ENCODE measurements at regions not wholly inside any gene's neighbourhood (a gene's known extent, or its start where the extent isn't known, plus 50 kb on each side); places are given as distances from the start of the nearest gene placed in this dataset.
A peak's percentile ranks its signal among the peaks of the same experiment; 100 is the strongest.

GRCh38 chr11:15819679-15820286, 536.6 kb downstream of the SOX6 start (continued):
- TF ChIP-seq, protein P1, sequence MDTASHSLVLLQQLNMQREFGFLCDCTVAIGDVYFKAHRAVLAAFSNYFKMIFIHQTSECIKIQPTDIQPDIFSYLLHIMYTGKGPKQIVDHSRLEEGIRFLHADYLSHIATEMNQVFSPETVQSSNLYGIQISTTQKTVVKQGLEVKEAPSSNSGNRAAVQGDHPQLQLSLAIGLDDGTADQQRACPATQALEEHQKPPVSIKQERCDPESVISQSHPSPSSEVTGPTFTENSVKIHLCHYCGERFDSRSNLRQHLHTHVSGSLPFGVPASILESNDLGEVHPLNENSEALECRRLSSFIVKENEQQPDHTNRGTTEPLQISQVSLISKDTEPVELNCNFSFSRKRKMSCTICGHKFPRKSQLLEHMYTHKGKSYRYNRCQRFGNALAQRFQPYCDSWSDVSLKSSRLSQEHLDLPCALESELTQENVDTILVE (CRISPR knock-in tag; IDR thresholded peaks at IDR 0.05) = no peak
- TF ChIP-seq CCDC6 (CRISPR knock-in tag; IDR thresholded peaks at IDR 0.05) (no peak), BRD4 (CRISPR knock-in tag; IDR thresholded peaks at IDR 0.05) (no peak), SMYD3 (CRISPR knock-in tag; IDR thresholded peaks at IDR 0.05) (no peak), SMAD3 (CRISPR knock-in tag; IDR thresholded peaks at IDR 0.05) (0 out of 2 replicates have a peak, but pooled peaks have one; percentile 68), ZNF432 (CRISPR knock-in tag; IDR thresholded peaks at IDR 0.05; ENCODE audit: borderline replicate concordance) (no peak), ZNF446 (CRISPR knock-in tag; IDR thresholded peaks at IDR 0.05) (no peak), ZNF350 (CRISPR knock-in tag; IDR thresholded peaks at IDR 0.05; ENCODE audit: borderline replicate concordance, low read depth) (no peak), ZNF850 (CRISPR knock-in tag; conservative IDR thresholded peaks at IDR 0.05) (no peak), ZNF335 (CRISPR knock-in tag; IDR thresholded peaks at IDR 0.05) (no peak), XRCC5 (optimal IDR thresholded peaks at IDR 0.05; ENCODE audit: low read length) (peak; percentile 92), ZNF282 (IDR thresholded peaks at IDR 0.05; ENCODE audit: partially characterized antibody) (no peak), ZFP90 (CRISPR knock-in tag; IDR thresholded peaks at IDR 0.05; ENCODE audit: borderline replicate concordance) (no peak), ZNF724P (CRISPR knock-in tag; IDR thresholded peaks at IDR 0.05; ENCODE audit: borderline replicate concordance) (no peak), ZNF10 (CRISPR knock-in tag; IDR thresholded peaks at IDR 0.05; ENCODE audit: borderline replicate concordance, low read depth) (no peak), ZNF260 (CRISPR knock-in tag; IDR thresholded peaks at IDR 0.05; ENCODE audit: borderline replicate concordance, low read depth) (no peak), AKAP8 (CRISPR knock-in tag; IDR thresholded peaks at IDR 0.05) (no peak), IRF2 (CRISPR knock-in tag; IDR thresholded peaks at IDR 0.05) (no peak), JUN (CRISPR knock-in tag; IDR thresholded peaks at IDR 0.05) (no peak), FOSL2 (CRISPR knock-in tag; IDR thresholded peaks at IDR 0.05) (0 out of 2 replicates have a peak, but pooled peaks have one; percentile 19), ZNF460 (CRISPR knock-in tag; IDR thresholded peaks at IDR 0.05; ENCODE audit: borderline replicate concordance) (no peak)
- TF ChIP-seq, protein P2, sequence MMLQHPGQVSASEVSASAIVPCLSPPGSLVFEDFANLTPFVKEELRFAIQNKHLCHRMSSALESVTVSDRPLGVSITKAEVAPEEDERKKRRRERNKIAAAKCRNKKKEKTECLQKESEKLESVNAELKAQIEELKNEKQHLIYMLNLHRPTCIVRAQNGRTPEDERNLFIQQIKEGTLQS (CRISPR knock-in tag; IDR thresholded peaks at IDR 0.05) = no peak
- TF ChIP-seq, protein P3, sequence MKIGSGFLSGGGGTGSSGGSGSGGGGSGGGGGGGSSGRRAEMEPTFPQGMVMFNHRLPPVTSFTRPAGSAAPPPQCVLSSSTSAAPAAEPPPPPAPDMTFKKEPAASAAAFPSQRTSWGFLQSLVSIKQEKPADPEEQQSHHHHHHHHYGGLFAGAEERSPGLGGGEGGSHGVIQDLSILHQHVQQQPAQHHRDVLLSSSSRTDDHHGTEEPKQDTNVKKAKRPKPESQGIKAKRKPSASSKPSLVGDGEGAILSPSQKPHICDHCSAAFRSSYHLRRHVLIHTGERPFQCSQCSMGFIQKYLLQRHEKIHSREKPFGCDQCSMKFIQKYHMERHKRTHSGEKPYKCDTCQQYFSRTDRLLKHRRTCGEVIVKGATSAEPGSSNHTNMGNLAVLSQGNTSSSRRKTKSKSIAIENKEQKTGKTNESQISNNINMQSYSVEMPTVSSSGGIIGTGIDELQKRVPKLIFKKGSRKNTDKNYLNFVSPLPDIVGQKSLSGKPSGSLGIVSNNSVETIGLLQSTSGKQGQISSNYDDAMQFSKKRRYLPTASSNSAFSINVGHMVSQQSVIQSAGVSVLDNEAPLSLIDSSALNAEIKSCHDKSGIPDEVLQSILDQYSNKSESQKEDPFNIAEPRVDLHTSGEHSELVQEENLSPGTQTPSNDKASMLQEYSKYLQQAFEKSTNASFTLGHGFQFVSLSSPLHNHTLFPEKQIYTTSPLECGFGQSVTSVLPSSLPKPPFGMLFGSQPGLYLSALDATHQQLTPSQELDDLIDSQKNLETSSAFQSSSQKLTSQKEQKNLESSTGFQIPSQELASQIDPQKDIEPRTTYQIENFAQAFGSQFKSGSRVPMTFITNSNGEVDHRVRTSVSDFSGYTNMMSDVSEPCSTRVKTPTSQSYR (CRISPR knock-in tag; IDR thresholded peaks at IDR 0.05; ENCODE audit: borderline replicate concordance) = no peak
- TF ChIP-seq, protein P4, sequence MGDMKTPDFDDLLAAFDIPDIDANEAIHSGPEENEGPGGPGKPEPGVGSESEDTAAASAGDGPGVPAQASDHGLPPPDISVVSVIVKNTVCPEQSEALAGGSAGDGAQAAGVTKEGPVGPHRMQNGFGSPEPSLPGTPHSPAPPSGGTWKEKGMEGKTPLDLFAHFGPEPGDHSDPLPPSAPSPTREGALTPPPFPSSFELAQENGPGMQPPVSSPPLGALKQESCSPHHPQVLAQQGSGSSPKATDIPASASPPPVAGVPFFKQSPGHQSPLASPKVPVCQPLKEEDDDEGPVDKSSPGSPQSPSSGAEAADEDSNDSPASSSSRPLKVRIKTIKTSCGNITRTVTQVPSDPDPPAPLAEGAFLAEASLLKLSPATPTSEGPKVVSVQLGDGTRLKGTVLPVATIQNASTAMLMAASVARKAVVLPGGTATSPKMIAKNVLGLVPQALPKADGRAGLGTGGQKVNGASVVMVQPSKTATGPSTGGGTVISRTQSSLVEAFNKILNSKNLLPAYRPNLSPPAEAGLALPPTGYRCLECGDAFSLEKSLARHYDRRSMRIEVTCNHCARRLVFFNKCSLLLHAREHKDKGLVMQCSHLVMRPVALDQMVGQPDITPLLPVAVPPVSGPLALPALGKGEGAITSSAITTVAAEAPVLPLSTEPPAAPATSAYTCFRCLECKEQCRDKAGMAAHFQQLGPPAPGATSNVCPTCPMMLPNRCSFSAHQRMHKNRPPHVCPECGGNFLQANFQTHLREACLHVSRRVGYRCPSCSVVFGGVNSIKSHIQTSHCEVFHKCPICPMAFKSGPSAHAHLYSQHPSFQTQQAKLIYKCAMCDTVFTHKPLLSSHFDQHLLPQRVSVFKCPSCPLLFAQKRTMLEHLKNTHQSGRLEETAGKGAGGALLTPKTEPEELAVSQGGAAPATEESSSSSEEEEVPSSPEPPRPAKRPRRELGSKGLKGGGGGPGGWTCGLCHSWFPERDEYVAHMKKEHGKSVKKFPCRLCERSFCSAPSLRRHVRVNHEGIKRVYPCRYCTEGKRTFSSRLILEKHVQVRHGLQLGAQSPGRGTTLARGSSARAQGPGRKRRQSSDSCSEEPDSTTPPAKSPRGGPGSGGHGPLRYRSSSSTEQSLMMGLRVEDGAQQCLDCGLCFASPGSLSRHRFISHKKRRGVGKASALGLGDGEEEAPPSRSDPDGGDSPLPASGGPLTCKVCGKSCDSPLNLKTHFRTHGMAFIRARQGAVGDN (CRISPR knock-in tag; IDR thresholded peaks at IDR 0.05) = peak; percentile 13; the same call in 1 of the 2 replicates
